ENCODE measurements at regions not wholly inside any gene's neighbourhood (a gene's known extent, or its start where the extent isn't known, plus 50 kb on each side); places are given as distances from the start of the nearest gene placed in this dataset.

- TF ChIP-seq EP300 (IDR thresholded peaks at IDR 0.05; ENCODE audit: borderline replicate concordance in 1 of 2, low read depth in 1 of 2, low read length in 1 of 2) (no peak), SMC3 (IDR thresholded peaks at IDR 0.05; ENCODE audit: low read depth, low read length) (no peak), ZBTB33 (IDR thresholded peaks at IDR 0.05; ENCODE audit: borderline replicate concordance, low read depth) (no peak), CTCF (IDR thresholded peaks at IDR 0.05) (no peak), POLR2AphosphoS5 (IDR thresholded peaks at IDR 0.05; ENCODE audit: low read depth, low read length) (no peak), USF2 (IDR thresholded peaks at IDR 0.05; ENCODE audit: borderline replicate concordance, low read depth, low read length) (no peak), REST (IDR thresholded peaks at IDR 0.05; ENCODE audit: low read depth, low read length) (no peak), RFX5 (IDR thresholded peaks at IDR 0.05; ENCODE audit: low read length) (no peak), RCOR1 (IDR thresholded peaks at IDR 0.05; ENCODE audit: low read length) (no peak), EZH2phosphoT487 (IDR thresholded peaks at IDR 0.05; ENCODE audit: borderline replicate concordance, low read depth) (no peak), RAD21 (IDR thresholded peaks at IDR 0.05; ENCODE audit: low read length) (no peak)
Measured at GRCh38 chr2:65880436-65880835, 448.0 kb upstream of the SPRED2 start.
